Adrenal gland (tissue), 5 donors: ENCODE measurements at regions not wholly inside any gene's neighbourhood (a gene's known extent, or its start where the extent isn't known, plus 50 kb on each side); places are given as distances from the start of the nearest gene placed in this dataset.

Experiments
- POLR2A ChIP-seq, 2 donors: fragments of 450-650 bp; IDR thresholded peaks; one replicate each; pipeline ENCODE4 v1.6.1; 2017; ENCODE audit warnings: antibody characterized with exemption in 2 of 2, mild to moderate bottlenecking in 2 of 2, moderate library complexity in 1 of 2
- TF ChIP-seq, protein P1 (sequence below), 6 experiments: fragments of 450-650 bp in 4 of 6; fragments of 200-600 bp in 2 of 6; sonication (generic) in 1 of 6; IDR thresholded peaks; 1 replicate in 5 of 6; 2 replicates in 1 of 6; pipeline versions ENCODE4 v1.5.1 to v1.8.0; 2016 to 2021; ENCODE audit warnings: antibody characterized with exemption in 6 of 6, mild to moderate bottlenecking in 2 of 6, moderate library complexity in 1 of 6
- donor health status: DM: no; HTN: no; CAD: no.

DNA sequence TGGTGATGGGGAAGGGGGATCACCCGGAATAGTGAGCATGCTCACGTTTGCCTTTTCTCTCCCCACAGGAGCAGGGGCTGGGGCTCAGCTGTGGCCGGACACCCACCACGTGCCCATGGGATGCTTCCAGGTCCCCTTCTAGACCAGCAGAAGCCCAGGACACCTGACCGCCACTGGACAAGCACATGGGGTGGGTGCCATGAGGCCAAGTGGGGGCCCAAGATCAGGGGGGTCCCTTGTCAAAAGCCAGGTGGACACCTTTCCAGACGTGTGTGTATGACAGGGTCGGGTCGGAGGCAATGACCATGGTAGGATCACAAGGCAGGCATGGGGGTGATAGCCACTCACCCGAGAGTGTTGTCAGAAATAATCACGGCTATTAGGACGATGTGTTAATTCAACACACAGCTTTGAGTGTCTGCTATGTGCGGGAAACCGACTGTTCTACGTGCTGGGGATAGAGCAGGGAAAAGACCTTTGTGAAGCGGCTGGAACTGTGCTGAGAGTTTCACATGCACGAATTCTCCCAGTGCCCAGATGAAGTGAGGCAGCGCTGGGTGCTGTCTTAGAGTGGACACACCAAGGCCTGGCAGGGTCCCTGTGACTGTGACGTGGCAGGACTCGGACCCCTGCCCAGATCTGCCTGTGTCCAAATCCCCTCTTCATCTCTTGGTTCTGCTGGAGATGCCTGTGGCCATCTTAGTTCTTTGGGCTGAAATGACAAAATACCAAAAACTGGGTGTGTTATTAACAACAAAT lies 244.7 kb downstream of the NDUFA10 start:
- TF ChIP-seq, protein P1, sequence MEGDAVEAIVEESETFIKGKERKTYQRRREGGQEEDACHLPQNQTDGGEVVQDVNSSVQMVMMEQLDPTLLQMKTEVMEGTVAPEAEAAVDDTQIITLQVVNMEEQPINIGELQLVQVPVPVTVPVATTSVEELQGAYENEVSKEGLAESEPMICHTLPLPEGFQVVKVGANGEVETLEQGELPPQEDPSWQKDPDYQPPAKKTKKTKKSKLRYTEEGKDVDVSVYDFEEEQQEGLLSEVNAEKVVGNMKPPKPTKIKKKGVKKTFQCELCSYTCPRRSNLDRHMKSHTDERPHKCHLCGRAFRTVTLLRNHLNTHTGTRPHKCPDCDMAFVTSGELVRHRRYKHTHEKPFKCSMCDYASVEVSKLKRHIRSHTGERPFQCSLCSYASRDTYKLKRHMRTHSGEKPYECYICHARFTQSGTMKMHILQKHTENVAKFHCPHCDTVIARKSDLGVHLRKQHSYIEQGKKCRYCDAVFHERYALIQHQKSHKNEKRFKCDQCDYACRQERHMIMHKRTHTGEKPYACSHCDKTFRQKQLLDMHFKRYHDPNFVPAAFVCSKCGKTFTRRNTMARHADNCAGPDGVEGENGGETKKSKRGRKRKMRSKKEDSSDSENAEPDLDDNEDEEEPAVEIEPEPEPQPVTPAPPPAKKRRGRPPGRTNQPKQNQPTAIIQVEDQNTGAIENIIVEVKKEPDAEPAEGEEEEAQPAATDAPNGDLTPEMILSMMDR (IDR thresholded peaks at IDR 0.05) = no peak
- TF ChIP-seq POLR2A (IDR thresholded peaks at IDR 0.05) = no peak
